ENCODE measurements at regions not wholly inside any gene's neighbourhood (a gene's known extent, or its start where the extent isn't known, plus 50 kb on each side); places are given as distances from the start of the nearest gene placed in this dataset.

- TF ChIP-seq CTCF (conservative IDR thresholded peaks at IDR 0.05 in 1 of 2, IDR thresholded peaks at IDR 0.05 in 1 of 2; ENCODE audit: extremely low read depth in 1 of 2, insufficient read depth in 1 of 2, low read depth in 1 of 2, low read length in 2 of 2) (no peak), EZH2 (IDR thresholded peaks at IDR 0.05; ENCODE audit: borderline replicate concordance, low read length) (no peak)
Observed at GRCh38 chr9:30670805-30671562, 1713.5 kb upstream of the ACO1 start.

Measured in mammary epithelial cell (primary cell).